ENCODE measurements at regions not wholly inside any gene's neighbourhood (a gene's known extent, or its start where the extent isn't known, plus 50 kb on each side); places are given as distances from the start of the nearest gene placed in this dataset.

GRCh38 chr3:178255315-178255714, 280.9 kb upstream of the KCNMB2 start:
- Histone ChIP-seq H3K4me1 (peaks cover 3% of the 10 kb centered on the region), H3K27me3 (no peaks in the 10 kb centered on the region), H3K9me3 (no peaks in the 10 kb centered on the region), H3K36me3 (no peaks in the 10 kb centered on the region), H3K4me3 (ENCODE audit: low read depth, low read length) (no peak overlapping the region)
- TF ChIP-seq CTCF (IDR thresholded peaks at IDR 0.05; ENCODE audit: low read depth, low read length) = no peak
- no peak for DNase-seq

GRCh38 chr3:178257491-178257890, 278.7 kb upstream of the KCNMB2 start:
- H3K4me1 ChIP-seq = peaks cover 12% of the 10 kb centered on the region
- TF ChIP-seq CTCF (IDR thresholded peaks at IDR 0.05; ENCODE audit: low read depth, low read length) = no peak
- no peaks in the 10 kb centered on the region for H3K27me3 ChIP-seq
- H3K4me3 ChIP-seq (ENCODE audit: low read depth, low read length) = no peak overlapping the region
- DNase-seq = no peak
- H3K9me3 ChIP-seq = no peaks in the 10 kb centered on the region
- no peaks in the 10 kb centered on the region for H3K36me3 ChIP-seq

- DNase-seq = no peak
- no peaks in the 10 kb centered on the region for H3K27me3 ChIP-seq
- peaks cover 12% of the 10 kb centered on the region for H3K4me1 ChIP-seq
- H3K36me3 ChIP-seq = no peaks in the 10 kb centered on the region
- no peaks in the 10 kb centered on the region for H3K9me3 ChIP-seq
- TF ChIP-seq CTCF (IDR thresholded peaks at IDR 0.05; ENCODE audit: low read depth, low read length) = no peak
- no peak overlapping the region for H3K4me3 ChIP-seq (ENCODE audit: low read depth, low read length)
Measured at GRCh38 chr3:178258121-178258520, 278.1 kb upstream of the KCNMB2 start.

GRCh38 chr3:178259703-178260102, 276.5 kb upstream of the KCNMB2 start:
- H3K4me1 ChIP-seq = peaks cover 9% of the 10 kb centered on the region
- TF ChIP-seq CTCF (IDR thresholded peaks at IDR 0.05; ENCODE audit: low read depth, low read length) = no peak
- DNase-seq = no peak

GRCh38 chr3:178260887-178261565, 275.2 kb upstream of the KCNMB2 start:
- TF ChIP-seq CTCF (IDR thresholded peaks at IDR 0.05; ENCODE audit: low read depth, low read length) = no peak
- DNase-seq = peak; percentile 34
- Histone ChIP-seq H3K27me3 (no peaks in the 10 kb centered on the region), H3K9me3 (no peaks in the 10 kb centered on the region), H3K4me3 (ENCODE audit: low read depth, low read length) (no peak overlapping the region), H3K4me1 (peaks cover 9% of the 10 kb centered on the region), H3K36me3 (no peaks in the 10 kb centered on the region)

More at GRCh38 chr3:178259703-178260102, 276.5 kb upstream of the KCNMB2 start:
- H3K36me3 ChIP-seq = no peaks in the 10 kb centered on the region
- H3K4me3 ChIP-seq (ENCODE audit: low read depth, low read length) = no peak overlapping the region
- H3K9me3 ChIP-seq = no peaks in the 10 kb centered on the region
- no peaks in the 10 kb centered on the region for H3K27me3 ChIP-seq

GRCh38 chr3:178263236-178263916, 272.9 kb upstream of the KCNMB2 start:
- Histone ChIP-seq H3K4me3 (ENCODE audit: low read depth, low read length) (no peak overlapping the region), H3K9me3 (no peaks in the 10 kb centered on the region), H3K36me3 (no peaks in the 10 kb centered on the region), H3K4me1 (peaks cover 16% of the 10 kb centered on the region), H3K27me3 (no peaks in the 10 kb centered on the region)
- no peak for DNase-seq
- TF ChIP-seq CTCF (IDR thresholded peaks at IDR 0.05; ENCODE audit: low read depth, low read length) = no peak

Data from BE2C (cell line).